Inflammatory macrophage treated with lipopolysaccharide for 4 hours (primary cell): ENCODE measurements at regions not wholly inside any gene's neighbourhood (a gene's known extent, or its start where the extent isn't known, plus 50 kb on each side); places are given as distances from the start of the nearest gene placed in this dataset.
"Not testable (repeated sequence)": the region's sequence is repeated elsewhere in the genome, so short reads cannot be mapped to it uniquely, and the experiment has no call there.

ENCODE experiments used
- DNase-seq: peaks from one replicate; pipeline ENCODE4 v3.0.0-alpha.2; 2020

- DNase-seq, result no peak
Measured at GRCh38 chr10:52483587-52483986, 169.5 kb downstream of the DKK1 start.

- no peak for DNase-seq
Measured at GRCh38 chr10:52484206-52485065, 170.4 kb downstream of the DKK1 start.

DNA sequence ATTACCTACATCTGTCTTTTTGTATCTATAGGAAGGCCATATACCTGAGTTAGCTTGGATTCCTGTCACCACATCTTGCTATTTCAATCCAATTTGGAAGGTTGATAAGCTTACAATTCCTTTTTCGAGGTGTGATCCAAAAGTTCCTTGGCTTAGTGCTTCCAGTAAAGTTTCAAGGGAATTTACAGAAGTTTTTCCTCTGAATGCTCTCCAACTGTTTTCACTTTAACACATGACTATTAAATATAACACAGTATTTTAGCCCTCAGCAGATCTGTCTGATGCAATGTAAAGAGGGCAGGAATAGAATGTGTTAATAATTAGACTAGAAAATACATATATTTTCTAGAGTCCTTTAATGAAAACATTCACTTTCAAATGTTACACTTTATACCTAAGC lies 171.4 kb downstream of the DKK1 start:
- DNase-seq, result no peak

DNA sequence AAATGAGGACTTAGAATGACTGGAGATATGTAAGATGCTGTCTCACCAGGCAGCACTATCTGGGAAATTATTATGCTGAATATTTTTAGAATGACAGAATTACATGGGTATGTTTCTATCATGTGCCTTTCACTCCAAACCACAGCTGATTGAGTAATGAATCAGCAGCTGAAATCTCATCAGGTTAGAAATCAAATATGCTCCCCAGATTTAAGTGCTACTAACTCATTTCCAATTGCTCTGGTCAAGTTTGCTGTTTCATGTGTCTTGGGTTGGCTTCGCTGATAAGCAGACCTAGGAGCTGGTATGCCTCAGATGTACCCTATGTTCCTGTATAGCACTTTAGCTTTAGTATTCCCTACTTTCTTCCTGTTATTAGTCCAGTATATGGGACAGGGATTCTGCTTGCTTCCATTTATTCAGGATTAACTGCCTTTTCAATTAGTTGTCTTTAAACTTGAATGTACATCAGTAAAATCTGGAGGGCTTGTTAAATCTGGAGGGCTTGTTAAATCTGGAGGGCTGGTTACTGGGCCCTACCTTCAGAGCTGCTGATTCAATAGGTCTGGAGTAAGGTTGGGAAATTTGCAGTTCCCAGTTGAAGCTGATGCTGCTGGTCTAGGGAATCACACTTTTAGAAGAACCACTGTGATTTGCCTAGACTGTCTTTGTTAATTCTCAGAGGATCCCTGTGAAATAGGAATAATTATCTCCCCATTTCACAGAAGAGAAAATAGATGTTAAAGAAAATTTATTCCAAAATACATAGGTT lies 172.9 kb downstream of the DKK1 start:
- peak; percentile 18 for DNase-seq

DNA sequence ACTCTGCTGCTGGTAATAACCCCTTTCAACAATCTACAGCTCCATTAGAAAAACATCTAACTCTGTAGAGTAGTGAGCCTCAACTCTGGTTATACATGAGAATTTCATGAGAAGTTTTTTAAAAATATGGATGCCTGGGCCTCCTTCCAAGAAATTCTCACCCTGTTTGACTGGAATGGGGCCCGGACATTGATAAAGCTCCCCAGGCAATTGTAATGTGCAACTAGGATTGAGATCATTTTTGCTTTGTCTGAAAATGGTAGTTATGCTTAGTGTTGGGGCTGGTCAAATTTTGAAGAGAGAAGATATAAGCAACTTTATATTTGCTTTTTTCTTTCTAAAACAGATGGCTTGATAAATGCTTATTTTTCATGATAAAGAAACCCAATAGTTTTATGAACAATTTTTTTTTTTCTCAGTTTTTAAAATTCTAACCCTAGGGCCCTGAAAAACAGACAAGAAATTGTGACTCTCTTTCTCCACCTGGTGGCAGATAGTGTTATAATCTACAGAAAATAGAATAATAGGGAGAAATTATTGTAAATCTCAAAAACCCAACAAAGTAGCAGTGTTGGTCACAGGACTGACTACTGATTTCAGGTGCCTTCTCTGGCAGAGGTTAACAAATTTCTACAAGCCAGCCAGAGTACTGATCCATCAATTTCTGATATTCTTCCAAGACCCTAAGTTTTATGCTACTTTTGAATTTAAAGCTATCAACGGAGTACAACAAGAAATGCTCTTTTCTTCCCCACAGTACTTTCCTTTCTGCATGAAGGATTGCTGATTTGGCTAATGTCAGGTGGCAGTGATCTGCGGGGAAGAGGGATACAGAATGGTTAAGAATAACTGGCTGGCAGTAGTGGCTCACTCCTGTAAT lies 174.8 kb downstream of the DKK1 start:
- peak; percentile 23 for DNase-seq

GRCh38 chr10:52491246-52491995 lies 177.3 kb downstream of the DKK1 start:
- DNase-seq, result no peak

DNA sequence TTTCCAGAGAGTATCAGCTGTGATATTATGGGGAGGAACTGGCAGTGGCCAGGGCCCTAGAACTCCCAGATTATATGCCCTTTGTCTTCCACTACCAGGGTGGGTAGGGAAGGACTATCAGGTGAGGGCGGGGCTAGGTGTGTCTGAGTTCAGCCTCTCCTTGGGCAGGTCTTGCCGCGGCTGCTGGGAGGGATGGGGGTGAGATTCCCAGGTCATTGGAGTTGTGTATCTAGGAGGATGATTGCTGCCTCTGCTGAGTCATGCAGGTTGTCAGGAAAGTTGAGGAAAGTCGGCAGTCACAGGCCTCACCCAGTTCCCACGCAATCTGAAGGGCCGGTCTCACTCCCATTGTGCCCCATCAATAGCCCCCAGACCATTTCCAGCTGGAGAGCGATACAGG lies 185.2 kb downstream of the DKK1 start:
- DNase-seq, result no peak

DNA sequence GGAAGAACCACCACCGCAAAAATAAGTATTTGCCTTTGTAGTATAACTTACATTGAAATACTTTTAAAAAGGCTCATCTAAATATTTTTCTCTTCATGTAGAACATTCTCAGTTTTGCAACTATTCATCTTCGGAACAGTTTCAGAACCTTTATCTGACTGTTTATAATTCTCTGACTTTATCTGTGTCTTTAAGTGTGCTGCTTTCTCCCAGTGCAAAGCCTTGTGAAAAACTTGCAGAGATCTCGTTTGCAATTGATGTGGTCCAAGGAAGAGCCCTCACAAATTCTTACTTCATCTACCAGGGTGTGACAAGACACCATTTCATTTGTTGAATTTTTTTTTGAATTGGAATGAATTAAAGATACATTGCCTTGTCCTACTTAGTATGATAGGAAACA lies 186.4 kb downstream of the DKK1 start:
- DNase-seq, result no peak

DNA sequence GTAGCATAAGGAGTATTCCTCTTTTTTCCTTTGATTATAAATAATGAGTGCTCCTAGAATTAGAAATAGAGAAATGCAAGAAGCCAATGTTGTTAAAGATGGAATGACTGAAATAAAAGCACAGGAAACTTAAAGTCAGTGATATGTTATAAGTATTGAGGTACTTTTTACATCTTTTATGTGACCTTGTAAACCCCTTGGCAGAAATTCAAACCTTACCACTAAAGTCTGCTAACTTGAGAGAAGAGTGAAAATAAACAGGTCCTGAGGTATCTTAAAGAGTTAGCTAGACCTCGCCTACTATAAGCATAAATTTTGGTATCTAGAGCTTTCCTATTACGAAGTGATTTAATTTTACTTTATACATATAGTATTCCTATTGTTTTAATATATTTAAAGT lies 188.2 kb downstream of the DKK1 start:
- no peak for DNase-seq

DNA sequence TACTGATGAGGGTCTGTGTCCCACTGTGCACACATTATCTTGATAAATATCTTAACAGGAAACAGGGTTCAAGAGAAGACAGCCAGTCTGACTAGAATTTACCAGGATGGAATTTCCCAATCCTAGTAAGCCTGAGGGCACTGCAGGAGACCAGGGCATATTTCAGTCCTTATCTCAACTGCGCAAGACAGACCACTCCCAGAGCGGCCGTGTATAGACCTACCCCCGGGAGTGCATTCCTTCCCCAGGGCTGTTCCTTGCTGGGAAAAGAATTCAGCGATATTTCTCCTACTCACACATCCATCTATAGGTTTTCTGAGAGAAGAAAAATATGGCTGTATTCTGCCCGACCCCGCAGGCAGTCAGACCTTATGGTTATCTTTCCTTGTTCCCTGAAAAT lies 191.3 kb downstream of the DKK1 start:
- not testable (repeated sequence) for DNase-seq

GRCh38 chr10:52514481-52514880 lies 200.4 kb downstream of the DKK1 start:
- no peak for DNase-seq

DNA sequence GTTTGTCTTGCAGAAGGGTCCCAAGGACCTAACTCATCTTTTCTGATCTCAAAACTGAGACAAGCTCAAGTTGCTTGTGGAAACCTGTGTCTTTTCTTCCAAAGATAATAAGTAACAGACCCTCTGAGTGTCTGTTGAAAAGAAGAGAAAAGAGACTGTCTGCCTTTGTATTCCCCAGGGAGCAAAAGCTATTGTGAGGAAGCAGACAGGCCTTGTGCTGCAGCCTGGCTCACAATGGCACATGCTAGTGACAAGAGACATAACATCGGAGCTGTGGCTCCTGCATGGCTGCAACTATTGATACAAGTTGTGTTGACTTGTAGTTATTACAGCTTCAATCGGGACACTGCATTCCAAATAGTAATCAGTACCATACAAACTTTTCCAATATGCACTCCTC lies 202.9 kb downstream of the DKK1 start:
- DNase-seq, result no peak

DNA sequence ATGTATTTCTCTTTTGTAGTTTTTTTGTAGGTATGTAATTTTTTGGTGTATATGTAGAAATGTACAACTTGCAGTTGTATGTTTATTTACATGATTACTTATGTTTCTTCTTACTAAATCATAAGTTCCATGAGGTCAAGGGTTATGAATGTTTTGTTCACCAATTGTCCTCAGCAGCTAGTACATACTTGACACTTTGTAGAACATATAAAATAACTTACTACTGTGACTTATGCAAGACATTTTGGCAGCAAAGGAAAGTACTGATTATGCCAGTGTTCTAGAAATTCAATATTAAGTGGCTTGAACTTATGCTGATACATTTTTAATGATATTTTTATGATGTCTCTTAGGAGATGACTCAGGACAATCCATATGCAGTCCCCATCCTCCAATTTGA lies 209.6 kb downstream of the DKK1 start:
- DNase-seq, result no peak

GRCh38 chr10:52525761-52526160 lies 211.7 kb downstream of the DKK1 start:
- DNase-seq, result no peak

DNA sequence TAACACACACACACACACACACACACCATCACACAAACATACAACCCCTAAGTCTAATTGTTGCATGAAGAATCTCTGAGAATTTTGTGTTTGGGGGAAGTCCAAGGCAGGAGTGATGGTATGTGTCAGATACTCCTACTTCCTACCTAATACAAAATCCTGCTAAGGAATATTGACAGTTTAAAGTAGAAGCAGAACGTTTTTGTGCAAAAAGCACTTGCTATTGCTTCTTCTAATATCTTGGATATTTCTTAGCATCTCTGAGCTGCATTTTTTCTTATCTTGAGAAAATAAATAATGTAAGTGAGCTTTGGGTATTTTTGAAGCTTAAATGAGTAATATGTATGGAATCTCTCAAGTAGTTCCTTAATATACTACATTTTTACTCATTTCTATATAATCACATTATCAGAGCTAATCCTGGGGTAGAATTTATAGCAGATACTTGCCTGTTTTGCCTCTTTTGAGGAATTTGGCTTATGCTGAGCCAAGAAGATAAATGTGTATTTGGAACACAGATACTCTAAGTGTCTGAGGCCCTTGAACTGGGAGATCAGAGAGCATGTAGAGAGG lies 212.3 kb downstream of the DKK1 start:
- DNase-seq, result no peak

GRCh38 chr10:52532650-52533290 lies 218.7 kb downstream of the DKK1 start:
- DNase-seq, result no peak

- DNase-seq, result no peak
Measured at GRCh38 chr10:52533986-52534385, 219.9 kb downstream of the DKK1 start.

- DNase-seq, result no peak
Measured at GRCh38 chr10:52539463-52539862, 225.4 kb downstream of the DKK1 start.

DNA sequence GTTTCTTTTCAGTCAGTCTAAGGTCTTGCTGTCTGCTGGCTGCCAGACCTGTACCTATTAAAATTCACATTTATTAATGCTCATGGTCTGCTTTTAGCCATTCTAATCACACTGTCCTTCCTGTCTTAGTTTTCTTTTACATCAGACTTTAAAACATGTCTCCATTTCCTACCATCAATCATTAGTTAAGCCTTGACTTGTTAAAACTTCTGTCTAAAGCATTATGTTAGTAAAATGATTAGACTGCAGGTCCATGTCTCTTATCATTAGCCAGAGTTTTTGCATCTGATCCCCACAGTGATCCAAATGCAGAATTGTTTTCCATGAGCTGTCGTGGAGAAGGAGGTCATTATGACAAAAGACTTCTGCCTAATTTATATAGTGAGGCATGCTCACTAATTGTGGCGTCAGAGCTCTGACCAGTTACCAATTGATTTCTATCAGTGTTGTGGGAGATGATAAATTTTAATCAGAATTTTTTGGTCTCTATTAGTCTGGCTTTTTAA lies 226.5 kb downstream of the DKK1 start:
- no peak for DNase-seq

GRCh38 chr10:52541006-52541473 lies 227.0 kb downstream of the DKK1 start:
- DNase-seq, result no peak

DNA sequence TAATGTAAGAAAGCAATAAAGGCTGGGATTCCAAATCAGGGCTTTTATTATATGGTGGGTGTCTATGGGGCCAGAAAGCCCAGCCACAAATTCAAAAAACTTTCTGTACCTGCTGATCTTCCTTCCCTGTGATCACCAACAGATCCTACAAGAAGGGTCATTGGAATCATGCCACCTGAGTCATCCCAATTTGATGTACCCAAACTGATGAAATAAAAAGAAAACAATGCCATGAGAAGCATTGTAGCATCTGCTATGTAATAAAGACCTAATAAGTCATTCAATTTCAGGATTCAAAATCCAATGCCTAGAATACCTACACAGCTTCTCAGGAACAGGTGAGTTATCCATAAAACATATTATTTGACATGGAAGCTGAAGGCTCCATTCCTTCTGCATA lies 228.8 kb downstream of the DKK1 start:
- DNase-seq, result no peak
